ENCODE measurements at regions not wholly inside any gene's neighbourhood (a gene's known extent, or its start where the extent isn't known, plus 50 kb on each side); places are given as distances from the start of the nearest gene placed in this dataset.

- Histone ChIP-seq H3K4me1 (ENCODE audit: control insufficient read depth in 2 of 3, insufficient read depth in 2 of 3, low read depth in 1 of 3, low read length in 3 of 3) (no peaks in the 10 kb centered on the region), H3K9me3 (ENCODE audit: control insufficient read depth in 2 of 3, insufficient read depth in 1 of 3, low read length in 3 of 3) (no peaks in the 10 kb centered on the region)
- no peak for TF ChIP-seq CTCF (IDR thresholded peaks at IDR 0.05; ENCODE audit: borderline replicate concordance, extremely low read depth, insufficient read depth)
These were observed 416.3 kb upstream of the PIK3C3 start for GRCh38 chr18:41538751-41539150.

GRCh38 chr18:41537666-41538065 lies 417.4 kb upstream of the PIK3C3 start:
- DNase-seq: no peak
- Histone ChIP-seq H3K4me3 (ENCODE audit: low read length in 3 of 3) (no peak overlapping the region), H3K27me3 (ENCODE audit: control insufficient read depth, insufficient read depth, low read length) (no peaks in the 10 kb centered on the region), H3K36me3 (ENCODE audit: control insufficient read depth in 2 of 3, insufficient read depth in 3 of 3, low read length in 3 of 3) (no peaks in the 10 kb centered on the region), H3K9ac (ENCODE audit: low read length in 3 of 3) (no peak overlapping the region), H3K4me1 (ENCODE audit: control insufficient read depth in 2 of 3, insufficient read depth in 2 of 3, low read depth in 1 of 3, low read length in 3 of 3) (no peaks in the 10 kb centered on the region), H3K9me3 (ENCODE audit: control insufficient read depth in 2 of 3, insufficient read depth in 1 of 3, low read length in 3 of 3) (no peaks in the 10 kb centered on the region), H3K27ac (ENCODE audit: low read depth in 2 of 2, low read length in 2 of 2) (no peak overlapping the region)
- intact Hi-C loops (cut with DNase I): no loop called here
- no peak for FAIRE-seq
- no peak for TF ChIP-seq CTCF (IDR thresholded peaks at IDR 0.05; ENCODE audit: borderline replicate concordance, extremely low read depth, insufficient read depth)

More at GRCh38 chr18:41538751-41539150, 416.3 kb upstream of the PIK3C3 start:
- Histone ChIP-seq H3K9ac (ENCODE audit: low read length in 3 of 3) (no peak overlapping the region), H3K36me3 (ENCODE audit: control insufficient read depth in 2 of 3, insufficient read depth in 3 of 3, low read length in 3 of 3) (no peaks in the 10 kb centered on the region), H3K4me3 (ENCODE audit: low read length in 3 of 3) (no peak overlapping the region), H3K27me3 (ENCODE audit: control insufficient read depth, insufficient read depth, low read length) (no peaks in the 10 kb centered on the region), H3K27ac (ENCODE audit: low read depth in 2 of 2, low read length in 2 of 2) (no peak overlapping the region)
- intact Hi-C loops (cut with DNase I): no loop called here
- DNase-seq (no peak), FAIRE-seq (no peak)

GRCh38 chr18:41532344-41533086 lies 422.5 kb upstream of the PIK3C3 start:
- H3K27ac ChIP-seq (ENCODE audit: low read depth in 2 of 2, low read length in 2 of 2): no peak overlapping the region
- H3K9me3 ChIP-seq (ENCODE audit: control insufficient read depth in 2 of 3, insufficient read depth in 1 of 3, low read length in 3 of 3): no peaks in the 10 kb centered on the region
- intact Hi-C loops (cut with DNase I): no loop called here
- H3K4me3 ChIP-seq (ENCODE audit: low read length in 3 of 3): no peak overlapping the region
- no peaks in the 10 kb centered on the region for H3K4me1 ChIP-seq (ENCODE audit: control insufficient read depth in 2 of 3, insufficient read depth in 2 of 3, low read depth in 1 of 3, low read length in 3 of 3)
- H3K9ac ChIP-seq (ENCODE audit: low read length in 3 of 3): no peak overlapping the region
- DNase-seq (peak in 1 of 5 donors; percentile 4), FAIRE-seq (no peak)
- H3K36me3 ChIP-seq (ENCODE audit: control insufficient read depth in 2 of 3, insufficient read depth in 3 of 3, low read length in 3 of 3): no peaks in the 10 kb centered on the region
- H3K27me3 ChIP-seq (ENCODE audit: control insufficient read depth, insufficient read depth, low read length): no peaks in the 10 kb centered on the region
- TF ChIP-seq CTCF (IDR thresholded peaks at IDR 0.05; ENCODE audit: borderline replicate concordance, extremely low read depth, insufficient read depth): no peak

GRCh38 chr18:41530970-41531369 lies 424.1 kb upstream of the PIK3C3 start:
- DNase-seq (no peak), FAIRE-seq (no peak)
- Histone ChIP-seq H3K9me3 (ENCODE audit: control insufficient read depth in 2 of 3, insufficient read depth in 1 of 3, low read length in 3 of 3) (no peaks in the 10 kb centered on the region), H3K4me3 (ENCODE audit: low read length in 3 of 3) (no peak overlapping the region), H3K27me3 (ENCODE audit: control insufficient read depth, insufficient read depth, low read length) (no peaks in the 10 kb centered on the region), H3K27ac (ENCODE audit: low read depth in 2 of 2, low read length in 2 of 2) (no peak overlapping the region), H3K36me3 (ENCODE audit: control insufficient read depth in 2 of 3, insufficient read depth in 3 of 3, low read length in 3 of 3) (no peaks in the 10 kb centered on the region), H3K9ac (ENCODE audit: low read length in 3 of 3) (no peak overlapping the region), H3K4me1 (ENCODE audit: control insufficient read depth in 2 of 3, insufficient read depth in 2 of 3, low read depth in 1 of 3, low read length in 3 of 3) (no peaks in the 10 kb centered on the region)
- no peak for TF ChIP-seq CTCF (IDR thresholded peaks at IDR 0.05; ENCODE audit: borderline replicate concordance, extremely low read depth, insufficient read depth)
- intact Hi-C loops (cut with DNase I): no loop called here
